ENCODE measurements at regions not wholly inside any gene's neighbourhood (a gene's known extent, or its start where the extent isn't known, plus 50 kb on each side); places are given as distances from the start of the nearest gene placed in this dataset.

DNA sequence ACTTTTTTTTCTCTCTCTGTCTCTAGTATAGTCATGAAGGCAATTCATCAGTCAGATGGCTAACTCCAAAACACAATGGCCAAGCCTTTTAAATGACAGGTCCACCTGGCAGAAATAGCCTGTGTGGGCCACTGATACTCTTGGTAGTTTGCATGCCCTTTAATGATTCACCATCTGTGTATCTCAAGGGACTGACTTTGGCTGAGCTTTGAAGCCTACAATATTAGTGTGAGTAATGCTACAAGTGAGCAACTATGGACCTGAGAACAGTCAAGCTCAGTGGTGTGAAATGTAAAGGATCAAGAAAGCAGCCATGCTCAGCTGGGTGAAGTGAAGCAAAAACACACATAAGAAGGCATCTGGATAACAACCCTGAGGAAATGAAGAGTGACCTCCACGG, 506.9 kb downstream of the TLE1 start:
- CTCF ChIA-PET: no interaction called here
- DNase-seq (ENCODE audit: low read depth, low spot score): peak; percentile 9
- POLR2A ChIA-PET: no interaction called here
- TF ChIP-seq, protein P1, sequence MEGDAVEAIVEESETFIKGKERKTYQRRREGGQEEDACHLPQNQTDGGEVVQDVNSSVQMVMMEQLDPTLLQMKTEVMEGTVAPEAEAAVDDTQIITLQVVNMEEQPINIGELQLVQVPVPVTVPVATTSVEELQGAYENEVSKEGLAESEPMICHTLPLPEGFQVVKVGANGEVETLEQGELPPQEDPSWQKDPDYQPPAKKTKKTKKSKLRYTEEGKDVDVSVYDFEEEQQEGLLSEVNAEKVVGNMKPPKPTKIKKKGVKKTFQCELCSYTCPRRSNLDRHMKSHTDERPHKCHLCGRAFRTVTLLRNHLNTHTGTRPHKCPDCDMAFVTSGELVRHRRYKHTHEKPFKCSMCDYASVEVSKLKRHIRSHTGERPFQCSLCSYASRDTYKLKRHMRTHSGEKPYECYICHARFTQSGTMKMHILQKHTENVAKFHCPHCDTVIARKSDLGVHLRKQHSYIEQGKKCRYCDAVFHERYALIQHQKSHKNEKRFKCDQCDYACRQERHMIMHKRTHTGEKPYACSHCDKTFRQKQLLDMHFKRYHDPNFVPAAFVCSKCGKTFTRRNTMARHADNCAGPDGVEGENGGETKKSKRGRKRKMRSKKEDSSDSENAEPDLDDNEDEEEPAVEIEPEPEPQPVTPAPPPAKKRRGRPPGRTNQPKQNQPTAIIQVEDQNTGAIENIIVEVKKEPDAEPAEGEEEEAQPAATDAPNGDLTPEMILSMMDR (IDR thresholded peaks at IDR 0.05; ENCODE audit: insufficient read depth, low read length, missing control alignments): no peak
- no peak overlapping the region for H3K4me3 ChIP-seq (ENCODE audit: low read depth, low read length)

DNA sequence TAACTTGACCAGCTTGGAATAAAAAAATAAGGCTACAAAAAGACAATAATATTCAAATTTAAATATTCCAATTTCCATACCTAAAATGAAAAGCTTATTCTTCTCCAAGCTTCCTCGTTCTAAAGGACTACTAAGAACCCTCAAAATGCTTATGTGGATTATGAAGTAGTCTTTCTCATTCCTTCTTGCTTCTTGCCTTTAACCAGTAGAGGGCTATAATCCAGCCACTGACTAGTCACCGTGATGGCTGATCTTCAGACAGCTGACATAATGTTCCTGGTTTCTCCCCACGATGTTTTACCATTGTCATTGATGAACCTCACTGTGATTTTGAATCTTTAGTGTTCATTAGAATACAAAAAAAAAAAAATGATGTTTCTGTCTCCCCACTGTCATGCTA, 515.3 kb downstream of the TLE1 start:
- TF ChIP-seq, protein P1 (IDR thresholded peaks at IDR 0.05; ENCODE audit: insufficient read depth, low read length, missing control alignments): no peak
- no peak for DNase-seq (ENCODE audit: low read depth, low spot score)
- H3K4me3 ChIP-seq (ENCODE audit: low read depth, low read length): no peak overlapping the region

DNA sequence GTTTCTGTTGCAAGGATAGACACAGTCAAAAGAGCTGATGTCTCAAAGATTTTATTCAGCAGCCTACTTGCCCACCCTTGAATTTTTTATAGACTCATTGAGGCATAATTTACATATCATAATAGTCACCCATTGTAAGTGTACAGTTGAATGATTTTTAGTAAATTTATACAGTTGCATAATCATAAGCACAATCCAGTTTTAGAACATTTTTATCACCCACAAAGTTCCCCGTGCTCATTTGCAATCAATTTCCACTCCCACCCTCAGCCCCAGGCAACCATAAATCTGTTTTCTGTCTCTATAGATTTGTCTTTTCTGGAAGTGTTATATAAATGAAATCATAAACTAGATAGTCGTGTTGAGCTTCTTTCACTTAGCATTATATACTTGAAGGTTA, 517.7 kb downstream of the TLE1 start:
- no peak for DNase-seq (ENCODE audit: low read depth, low spot score)
- ChIA-PET POLR2A (no interaction called here), CTCF (no interaction called here)
- TF ChIP-seq, protein P1 (IDR thresholded peaks at IDR 0.05; ENCODE audit: insufficient read depth, low read length, missing control alignments): no peak
- no peak overlapping the region for H3K4me3 ChIP-seq (ENCODE audit: low read depth, low read length)

More for the DNA sequence above, 515.3 kb downstream of the TLE1 start:
- POLR2A ChIA-PET: no interaction called here
- CTCF ChIA-PET: no interaction called here

DNA sequence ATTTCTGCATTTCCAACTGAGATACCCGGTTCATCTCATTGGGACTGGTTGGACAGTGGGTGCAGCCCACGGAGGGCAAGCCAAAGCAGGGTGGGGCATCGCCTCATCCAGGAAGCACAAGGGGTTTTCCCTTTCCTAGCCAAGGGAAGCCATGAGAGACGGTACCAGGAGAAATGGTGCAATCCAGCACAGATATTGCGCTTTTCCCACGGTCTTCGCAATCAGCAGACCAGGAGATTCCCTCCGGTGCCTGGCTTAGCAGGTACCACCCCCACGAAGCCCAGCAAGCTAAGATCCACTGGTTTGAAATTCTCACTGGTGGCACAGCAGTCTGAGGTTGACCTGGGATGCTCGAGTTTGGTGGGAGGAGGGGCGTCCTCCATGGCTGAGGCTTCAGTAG, 527.0 kb downstream of the TLE1 start:
- TF ChIP-seq, protein P1 (IDR thresholded peaks at IDR 0.05; ENCODE audit: insufficient read depth, low read length, missing control alignments): no peak
- H3K4me3 ChIP-seq (ENCODE audit: low read depth, low read length): no peak overlapping the region
- ChIA-PET CTCF (no interaction called here), POLR2A (no interaction called here)
- no peak for DNase-seq (ENCODE audit: low read depth, low spot score)

DNA sequence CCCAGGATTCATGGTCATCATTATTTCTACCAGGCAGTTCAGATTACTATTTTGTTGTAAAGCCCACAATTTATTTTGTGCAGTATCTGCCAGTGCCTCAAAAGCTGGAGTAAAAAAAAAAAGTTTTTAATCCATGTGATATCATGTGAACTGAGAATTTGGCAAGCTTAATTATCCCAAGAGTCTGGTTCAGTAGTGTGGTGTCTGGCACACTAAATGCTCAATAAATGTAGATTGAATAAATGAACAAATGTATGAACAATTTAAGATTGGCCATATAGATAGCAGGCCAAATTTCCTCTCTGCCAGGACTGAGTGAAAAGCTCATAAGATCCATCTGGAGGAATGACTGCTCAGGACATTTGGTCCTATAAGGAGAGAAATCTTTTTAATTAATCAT, 533.0 kb downstream of the TLE1 start:
- POLR2A ChIA-PET: no interaction called here
- TF ChIP-seq, protein P1 (IDR thresholded peaks at IDR 0.05; ENCODE audit: insufficient read depth, low read length, missing control alignments): no peak
- CTCF ChIA-PET: no interaction called here
- DNase-seq (ENCODE audit: low read depth, low spot score): no peak
- no peak overlapping the region for H3K4me3 ChIP-seq (ENCODE audit: low read depth, low read length)

DNA sequence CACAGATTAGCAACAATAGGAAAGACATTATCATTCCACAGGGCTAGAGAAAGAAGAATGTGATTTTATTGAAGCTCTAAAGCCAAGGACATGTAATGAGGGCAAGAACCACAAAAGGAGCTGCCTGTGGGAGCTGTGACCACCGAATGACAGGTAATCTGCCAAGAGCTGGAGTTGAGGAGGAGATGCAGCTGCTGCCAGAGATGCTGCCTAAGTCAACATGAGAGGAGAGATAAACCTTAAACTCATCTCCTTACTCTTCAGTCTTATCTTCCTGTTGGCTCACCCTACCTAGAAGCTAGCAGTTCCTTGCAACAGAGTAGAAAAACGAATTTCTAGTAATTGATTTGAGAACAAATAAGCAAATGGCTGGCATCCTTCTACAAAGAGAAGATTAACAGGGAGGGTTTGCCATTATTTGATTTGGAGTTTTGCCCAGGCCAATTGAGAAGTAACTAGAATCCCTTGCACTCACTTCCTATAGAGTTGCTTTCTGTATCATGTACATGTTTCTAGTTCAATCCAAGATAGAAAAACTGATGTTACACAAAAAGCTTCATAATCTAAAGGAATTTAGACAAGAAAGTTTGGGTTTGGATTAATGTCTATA, 539.2 kb downstream of the TLE1 start:
- TF ChIP-seq, protein P1 (IDR thresholded peaks at IDR 0.05; ENCODE audit: insufficient read depth, low read length, missing control alignments): no peak
- DNase-seq (ENCODE audit: low read depth, low spot score): no peak
- no peak overlapping the region for H3K4me3 ChIP-seq (ENCODE audit: low read depth, low read length)
- ChIA-PET POLR2A (interaction anchor here (0.6 kb wide), 1 partner anchor 33 kb away, joined by 3 read pairs; no protein-coding TSS in a partner anchor), CTCF (no interaction called here)
